Stimulated activated CD4-positive, alpha-beta T cell treated with anti-CD3 and anti-CD28 coated beads, Interleukin-12 subunit alpha, Interleukin-12 subunit beta, amount 100 ng/mL, for 24 hours (primary cell): ENCODE measurements at regions not wholly inside any gene's neighbourhood (a gene's known extent, or its start where the extent isn't known, plus 50 kb on each side); places are given as distances from the start of the nearest gene placed in this dataset.
"Not testable (repeated sequence)": the region's sequence is repeated elsewhere in the genome, so short reads cannot be mapped to it uniquely, and the experiment has no call there.

Experiments used
- DNase-seq, 2 experiments: peaks; one replicate each; pipeline ENCODE4 v3.0.0-alpha.2; 2020; ENCODE audit warnings: low read depth in 2 of 2

DNA sequence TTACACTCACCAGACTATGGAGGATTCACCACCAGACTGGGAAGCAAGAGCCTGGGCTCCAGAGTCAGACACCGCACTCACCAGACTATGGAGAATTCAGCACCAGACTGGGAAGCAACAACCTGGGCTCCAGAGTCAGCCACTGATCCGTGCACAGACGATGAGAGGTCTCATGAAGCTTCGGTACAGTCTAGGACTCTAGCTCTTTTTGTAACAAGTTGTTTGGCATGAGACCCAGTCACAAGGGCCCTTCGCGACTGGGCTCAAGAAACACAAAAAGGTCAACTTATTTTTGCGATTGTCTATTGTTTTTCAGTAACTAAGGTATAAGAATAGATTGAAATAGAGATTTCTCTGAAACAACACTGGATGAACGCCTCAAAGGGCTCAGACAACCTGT is 192.7 kb upstream of the ADAMTSL1 start:
- no peak for DNase-seq

DNA sequence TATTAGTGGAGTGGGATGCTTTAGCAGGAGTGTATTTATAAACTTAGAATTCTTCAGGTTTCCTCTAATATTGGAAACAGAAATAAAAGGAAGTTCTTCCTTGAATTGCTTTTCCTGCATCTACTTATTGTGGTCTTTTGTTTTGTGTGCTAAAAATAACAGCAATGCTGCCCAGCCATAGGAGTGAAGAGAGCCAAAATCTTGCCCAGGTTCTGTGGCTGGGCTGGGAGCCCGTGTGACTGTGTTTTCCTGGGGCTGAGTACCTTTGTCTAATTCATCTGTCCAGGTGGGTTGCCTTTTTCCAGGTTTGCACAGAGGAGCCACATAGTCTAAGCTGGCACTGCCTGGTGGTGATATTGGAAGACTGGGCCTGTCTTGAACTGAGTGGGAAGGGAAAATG is 179.7 kb upstream of the ADAMTSL1 start:
- no peak for DNase-seq

DNA sequence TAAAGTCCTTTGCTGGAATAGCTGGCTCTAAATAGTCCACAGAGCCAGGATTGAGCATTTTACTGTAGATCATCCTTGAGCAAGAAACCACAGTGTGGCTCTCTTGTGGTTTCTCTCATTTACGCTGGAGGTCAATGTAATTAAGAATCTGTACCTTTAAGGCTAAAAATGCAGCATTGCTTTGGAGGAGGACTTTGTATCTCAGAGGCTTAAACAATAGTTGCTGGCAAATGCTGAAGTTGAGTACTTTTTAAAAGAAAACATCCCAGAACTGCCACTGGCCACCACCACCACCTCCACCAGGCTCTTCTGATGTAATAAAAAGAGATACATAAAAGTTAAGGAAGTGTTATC is 177.3 kb upstream of the ADAMTSL1 start:
- DNase-seq = no peak

DNA sequence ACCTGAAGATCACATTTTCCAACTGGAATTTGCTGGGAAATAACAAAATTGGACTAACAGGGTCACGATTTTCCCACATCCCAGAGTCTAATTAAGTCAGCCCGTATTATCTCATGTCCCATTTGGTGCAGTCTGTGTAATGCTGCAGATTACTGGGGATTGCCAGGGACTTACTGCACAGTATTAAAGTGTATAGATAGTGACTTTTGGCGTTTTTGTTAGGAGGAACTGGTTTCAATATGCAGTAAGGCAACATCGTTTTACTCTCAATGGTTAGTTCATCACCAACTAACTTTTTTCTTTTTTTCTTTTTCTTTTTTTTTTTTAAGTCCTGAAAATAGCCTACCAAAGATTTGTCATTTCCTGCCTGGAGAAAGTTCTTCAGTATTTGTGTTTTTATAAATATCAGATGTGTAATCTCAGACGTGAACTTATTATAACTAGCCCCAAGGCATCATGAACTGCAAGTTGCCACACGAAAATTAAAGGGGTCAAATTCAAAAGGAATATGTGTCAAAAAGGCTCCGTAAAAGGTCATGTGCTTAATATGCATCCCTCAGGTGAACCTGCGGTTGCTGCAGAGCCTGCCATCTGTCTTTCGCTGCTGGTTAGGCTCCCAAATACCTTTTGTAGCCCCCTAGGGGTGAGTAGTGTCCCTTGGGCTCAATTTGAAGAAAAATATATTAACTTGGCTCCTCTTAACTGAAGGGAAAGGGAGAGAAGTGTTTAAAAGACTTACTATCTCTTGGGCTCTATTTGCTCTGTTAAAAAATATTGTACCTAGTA is 176.7 kb upstream of the ADAMTSL1 start:
- no peak for DNase-seq

DNA sequence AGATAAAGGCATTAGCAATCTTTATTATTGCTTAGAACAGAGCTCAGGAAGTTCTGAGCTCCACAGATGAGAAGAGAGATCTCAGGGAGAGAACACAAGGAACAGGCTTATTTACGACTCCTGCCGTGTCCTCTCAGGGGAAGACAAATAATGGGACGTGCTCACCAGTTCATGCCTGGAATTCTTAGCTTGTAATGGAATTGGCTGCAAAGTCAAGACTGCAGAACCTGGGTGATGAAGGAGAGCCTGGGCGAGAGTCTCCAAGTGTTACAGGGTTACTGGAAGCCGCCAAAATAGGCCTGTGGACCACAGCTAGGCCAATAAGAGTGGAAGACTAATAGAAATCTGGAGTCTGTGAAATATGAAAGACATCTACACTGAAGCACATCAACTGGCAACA is 174.5 kb upstream of the ADAMTSL1 start:
- DNase-seq = no peak

DNA sequence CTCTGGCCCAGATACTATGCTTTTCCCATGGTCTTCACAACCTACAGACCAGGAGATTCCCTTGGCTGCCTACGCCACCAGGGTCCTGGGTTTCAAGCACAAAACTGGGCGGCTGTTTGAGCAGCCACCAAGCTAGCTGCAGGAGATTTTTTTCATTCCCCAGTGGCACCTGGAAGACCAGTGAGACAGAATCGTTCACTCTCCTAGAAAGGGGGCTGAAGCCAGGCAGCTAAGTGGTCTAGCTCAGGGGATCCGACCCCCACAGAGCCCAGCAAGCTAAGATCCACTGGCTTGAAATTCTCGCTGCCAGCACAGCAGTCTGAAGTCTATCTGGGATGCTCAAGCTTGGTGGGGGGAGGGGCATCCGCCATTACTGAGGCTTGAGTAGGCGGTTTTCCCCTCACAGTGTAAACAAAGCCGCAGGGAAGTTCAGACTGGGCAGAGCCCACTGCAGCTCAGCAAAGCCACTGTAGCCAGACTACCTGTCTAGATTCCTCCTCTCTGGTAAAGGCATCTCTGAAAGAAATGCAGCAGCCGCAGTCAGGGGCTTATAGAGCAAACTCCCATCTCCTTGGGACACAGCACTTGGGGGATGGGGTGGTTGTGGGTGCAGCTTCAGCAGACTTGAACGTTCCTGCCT is 168.7 kb upstream of the ADAMTSL1 start:
- DNase-seq = not testable (repeated sequence)

DNA sequence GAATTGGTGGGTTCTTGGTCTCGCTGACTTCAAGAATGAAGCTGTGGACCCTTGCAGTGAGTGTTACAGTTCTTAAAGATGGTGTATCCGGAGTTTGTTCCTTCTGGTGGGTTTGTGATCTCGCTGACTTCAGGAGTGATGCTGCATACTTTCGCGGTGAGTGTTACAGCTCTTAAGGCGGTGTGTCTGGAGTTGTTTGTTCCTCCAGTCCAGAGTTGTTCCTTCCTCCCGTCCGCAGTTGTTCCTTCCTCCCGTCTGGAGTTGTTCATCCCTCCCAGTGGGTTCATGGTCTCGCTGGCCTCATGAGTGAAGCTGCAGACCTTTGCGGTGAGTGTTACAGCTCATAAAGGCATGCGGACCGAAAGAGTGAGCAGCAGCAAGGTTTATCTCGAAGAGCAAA is 159.6 kb upstream of the ADAMTSL1 start:
- no peak for DNase-seq

DNA sequence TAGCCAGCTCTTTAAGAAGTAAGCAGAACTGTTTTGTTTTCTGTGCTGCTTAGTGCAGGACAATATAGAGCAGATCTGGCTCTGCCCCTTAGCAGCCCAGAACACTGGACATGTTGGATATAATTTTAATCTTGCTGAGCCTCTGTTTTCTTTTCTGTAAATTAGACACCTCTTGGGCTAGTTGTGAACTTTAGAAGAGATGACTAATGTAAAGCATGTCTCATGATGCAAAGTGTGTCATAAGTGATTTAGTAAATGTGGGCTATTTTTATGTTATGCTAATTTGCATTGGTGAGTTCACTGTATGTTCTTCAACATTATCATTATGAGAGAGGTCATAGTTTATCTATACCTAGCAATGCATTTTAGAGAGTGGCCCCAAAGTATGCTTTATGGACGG is 156.1 kb upstream of the ADAMTSL1 start:
- DNase-seq = no peak

DNA sequence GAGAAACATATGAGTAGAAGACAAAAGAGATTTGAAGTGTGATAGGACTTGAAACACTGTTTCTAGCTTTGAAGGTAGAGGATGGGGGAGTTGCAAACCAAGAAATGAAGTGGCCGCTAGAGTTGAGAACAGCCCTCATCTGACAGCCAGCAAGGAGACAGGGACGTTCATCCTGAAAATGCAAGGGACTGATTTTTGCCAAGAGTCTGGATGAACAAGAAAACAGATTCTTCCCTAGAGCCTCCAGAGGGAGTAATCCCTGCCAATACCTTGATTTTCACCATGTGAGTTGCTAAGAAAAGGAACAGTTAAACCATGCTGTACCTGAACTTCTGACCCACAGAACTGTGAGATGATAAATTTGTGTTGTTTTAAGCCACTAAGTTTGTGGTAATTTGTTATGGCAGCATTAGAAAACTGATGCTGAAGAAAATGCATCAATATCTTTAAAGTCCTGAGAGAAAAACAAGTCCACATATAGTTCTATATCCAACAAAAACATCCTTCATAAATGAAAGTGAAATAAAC is 154.0 kb upstream of the ADAMTSL1 start:
- no peak for DNase-seq

DNA sequence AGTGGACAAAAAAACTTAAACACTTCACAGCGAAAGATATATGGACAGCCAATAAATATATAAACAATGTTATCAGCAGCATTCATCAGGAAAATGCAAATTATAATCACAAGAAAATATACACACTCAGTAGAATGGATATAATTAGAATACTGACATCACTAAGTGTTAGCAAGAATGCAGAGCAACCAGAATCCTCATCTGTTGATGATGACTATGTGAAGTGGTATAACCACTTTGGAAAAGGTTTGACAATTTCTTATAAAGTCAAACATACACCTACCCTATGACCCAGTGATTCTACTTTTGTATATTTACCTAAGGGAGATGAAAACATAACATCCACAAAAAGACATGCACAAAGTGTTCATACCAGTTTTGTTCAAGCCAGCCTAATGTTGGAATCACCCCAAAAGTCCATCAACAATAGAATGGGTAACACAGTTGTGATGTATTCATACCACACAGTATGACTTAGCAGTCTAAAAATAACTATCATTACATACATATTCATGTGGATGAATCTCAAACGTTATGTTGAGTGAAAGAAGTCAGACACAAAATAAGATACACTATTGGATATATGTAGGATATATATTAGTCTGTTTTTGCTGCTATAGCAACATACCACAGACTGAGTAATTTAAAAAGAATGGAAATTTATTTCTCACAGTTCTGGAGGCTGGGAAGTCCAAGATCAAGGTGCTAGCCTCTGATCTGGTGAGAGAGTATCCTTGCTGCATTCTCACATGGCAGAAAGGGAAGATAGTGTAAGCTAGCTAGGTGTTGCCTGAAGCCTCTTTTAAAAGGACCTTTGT is 148.8 kb upstream of the ADAMTSL1 start:
- DNase-seq = no peak

DNA sequence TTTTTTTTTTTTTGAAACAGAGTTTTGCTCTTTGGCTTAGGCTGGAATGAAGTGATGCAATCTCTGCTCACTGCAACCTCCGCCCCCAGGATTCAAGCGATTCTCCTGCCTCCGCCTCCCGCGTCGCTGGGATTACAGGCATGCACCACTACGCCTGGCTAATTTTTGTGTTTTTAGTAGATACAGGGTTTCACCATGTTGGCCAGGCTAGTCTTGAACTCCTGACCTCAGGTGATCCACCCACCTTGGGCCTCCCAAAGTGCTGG is 148.3 kb upstream of the ADAMTSL1 start:
- not testable (repeated sequence) for DNase-seq

DNA sequence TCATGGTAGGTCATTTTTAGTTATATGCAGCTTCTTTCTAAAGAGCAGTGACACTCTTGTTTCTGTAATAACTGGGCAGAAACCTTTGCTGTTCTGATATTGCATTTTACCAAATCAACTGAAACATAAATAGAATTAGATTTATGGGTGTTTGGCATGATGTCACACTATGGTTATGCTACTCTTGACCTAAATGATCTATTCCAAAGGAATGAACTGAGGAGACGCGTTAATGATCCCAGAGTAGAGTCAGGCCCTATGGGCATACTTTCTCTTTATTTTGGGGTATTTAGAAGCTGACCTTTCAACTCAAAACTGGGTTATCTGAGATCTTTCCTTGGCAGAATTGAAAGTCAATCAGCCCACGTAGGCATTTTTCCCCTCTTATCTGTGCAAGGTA is 146.8 kb upstream of the ADAMTSL1 start:
- no peak for DNase-seq

DNA sequence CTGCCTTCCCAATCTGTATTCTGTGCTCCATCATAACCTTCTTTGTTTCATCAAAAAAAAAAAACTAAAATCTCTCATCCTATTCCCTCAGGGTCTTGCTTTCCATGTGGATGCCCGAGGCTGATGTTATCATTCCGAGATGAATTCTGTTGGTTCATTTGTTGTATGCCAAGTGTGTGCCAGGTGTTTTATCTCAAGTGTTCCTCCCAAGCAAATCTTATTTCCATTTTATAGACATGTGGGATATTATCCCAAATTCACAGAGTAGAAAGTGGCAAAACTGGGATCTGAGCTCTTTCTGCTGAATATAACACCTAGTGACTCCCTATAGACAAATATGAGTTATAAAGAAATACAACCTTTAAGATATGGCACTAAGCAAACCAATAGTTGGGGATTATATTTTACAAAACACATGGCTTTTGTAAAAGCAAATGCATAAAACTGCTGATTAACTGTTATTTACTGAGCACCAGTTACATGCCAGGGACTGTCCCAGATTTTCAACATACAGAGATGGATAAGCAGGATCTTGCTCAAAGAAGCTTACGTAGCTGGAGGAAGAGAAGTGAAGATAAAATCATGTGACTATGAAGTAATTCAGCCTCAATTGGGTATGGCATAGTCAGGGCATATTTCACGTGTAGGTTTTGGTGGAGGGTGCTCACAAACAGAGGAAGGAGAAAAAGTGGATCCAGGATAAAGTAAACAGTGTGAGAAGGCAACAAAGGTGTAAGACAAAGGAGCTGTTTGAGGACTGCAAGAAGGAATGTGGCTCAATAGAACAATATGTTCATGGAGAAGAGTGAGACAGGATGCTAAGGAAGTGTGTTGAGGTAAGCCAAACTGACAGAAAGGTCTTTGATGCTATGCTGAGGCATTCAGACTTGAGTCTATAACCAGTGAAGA is 143.3 kb upstream of the ADAMTSL1 start:
- DNase-seq = no peak

DNA sequence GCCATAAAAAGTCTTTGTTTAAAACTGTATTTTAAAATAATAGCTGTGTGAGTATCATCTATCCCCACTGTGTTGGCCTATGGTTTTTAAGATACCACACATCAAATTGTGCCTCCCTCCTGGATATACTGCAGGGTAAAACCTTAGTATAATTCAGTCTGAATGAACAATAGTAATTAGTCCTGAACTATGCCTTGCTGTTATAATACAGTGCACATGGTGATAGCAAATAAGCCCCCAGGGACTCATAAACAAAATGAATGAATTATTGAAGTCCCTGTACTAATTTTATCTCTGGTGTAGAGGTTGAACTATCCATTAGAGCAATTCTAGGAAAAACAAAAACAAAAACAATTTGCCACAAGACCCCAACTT is 142.7 kb upstream of the ADAMTSL1 start:
- no peak for DNase-seq

DNA sequence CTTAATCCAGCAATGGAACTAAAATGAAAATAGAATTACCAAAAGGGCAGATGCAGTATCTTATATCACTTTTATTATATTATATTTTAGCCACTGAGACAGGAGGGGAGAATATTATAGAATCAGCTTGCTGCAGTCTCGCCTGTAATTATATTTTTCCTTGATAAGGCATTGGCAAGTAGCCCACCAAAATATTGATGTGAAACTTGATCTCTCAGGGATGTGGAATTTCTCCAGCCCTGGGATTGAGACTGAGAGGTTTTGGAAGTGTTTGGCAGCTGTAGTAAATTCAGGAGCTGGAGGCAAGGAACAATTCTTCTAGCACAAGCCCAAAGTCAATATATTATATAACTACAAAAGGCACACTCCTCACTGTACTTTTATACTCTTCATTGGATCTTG is 142.1 kb upstream of the ADAMTSL1 start:
- DNase-seq = no peak

DNA sequence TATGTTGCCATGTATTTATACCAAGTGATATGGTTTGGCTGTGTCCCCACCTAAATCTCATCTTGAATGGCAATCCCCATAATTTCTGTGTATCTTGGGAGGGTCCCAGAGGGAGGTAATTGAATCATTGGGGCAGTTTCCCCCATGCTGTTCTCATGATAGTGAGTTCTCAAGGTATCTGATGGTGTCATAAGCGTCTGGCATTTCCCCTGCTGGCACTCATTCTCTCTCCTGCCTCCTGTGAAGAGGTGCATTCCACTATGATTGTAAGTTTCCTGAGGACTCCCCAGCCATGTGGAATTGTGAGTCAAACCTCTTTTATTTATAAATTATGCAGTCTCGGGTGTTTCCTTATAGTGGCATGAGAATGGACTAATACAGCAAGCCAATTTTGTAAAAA is 140.8 kb upstream of the ADAMTSL1 start:
- DNase-seq = no peak

DNA sequence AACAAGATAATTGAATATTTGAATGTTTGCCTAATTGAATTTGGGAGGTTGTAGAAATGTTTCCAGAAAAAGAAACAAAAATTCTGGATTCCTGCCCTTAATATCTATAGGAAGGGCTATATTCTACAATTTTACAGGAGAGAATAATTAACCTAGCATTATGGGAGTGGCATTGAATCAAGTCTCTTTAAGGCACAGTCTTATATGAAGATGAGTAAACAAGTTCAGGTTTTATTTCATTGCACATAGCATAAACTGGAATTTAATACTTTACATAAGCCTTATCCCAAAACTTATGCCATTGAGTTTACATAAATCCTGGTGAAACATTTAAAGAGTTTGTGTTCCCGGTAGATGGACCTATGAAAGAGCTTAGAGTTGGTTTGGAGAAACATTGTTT is 138.1 kb upstream of the ADAMTSL1 start:
- no peak for DNase-seq

DNA sequence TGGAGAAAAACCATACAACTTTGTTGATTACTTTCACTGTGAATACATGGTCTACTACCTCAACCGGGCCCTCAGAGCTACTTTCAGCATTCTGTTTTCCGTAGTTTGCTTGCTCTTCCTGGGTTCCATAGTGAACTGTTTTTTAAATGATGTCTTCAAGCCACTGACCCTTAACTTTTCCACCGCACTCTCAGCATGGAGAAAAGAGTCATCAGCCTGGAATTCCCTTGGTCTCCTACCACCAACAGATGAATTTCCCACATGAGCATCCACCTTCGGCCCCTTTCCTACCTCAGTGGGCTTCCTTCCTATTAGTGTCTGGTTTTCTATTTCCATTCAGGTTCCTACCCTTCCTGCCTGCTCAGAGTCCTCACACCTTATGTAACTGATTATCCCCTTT is 135.9 kb upstream of the ADAMTSL1 start:
- DNase-seq = no peak

DNA sequence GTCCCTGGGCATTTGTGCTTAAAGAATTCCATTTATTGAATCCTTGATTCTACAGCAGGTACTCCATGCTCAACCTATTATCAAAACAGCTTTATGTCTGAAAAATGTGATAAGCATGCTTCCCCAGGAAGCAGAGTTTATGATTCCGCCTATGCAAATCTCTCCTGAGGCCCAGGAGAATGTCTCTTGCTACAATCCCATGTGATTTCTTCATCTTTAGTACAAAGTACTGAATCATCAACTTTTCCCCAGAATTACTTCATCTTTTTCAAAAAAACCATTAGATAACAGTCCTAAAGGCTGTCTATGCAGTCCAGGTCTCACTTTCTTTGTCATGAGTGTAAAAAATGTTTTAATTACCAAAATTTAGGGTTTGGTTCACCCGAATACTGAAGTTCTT is 130.2 kb upstream of the ADAMTSL1 start:
- DNase-seq = no peak

DNA sequence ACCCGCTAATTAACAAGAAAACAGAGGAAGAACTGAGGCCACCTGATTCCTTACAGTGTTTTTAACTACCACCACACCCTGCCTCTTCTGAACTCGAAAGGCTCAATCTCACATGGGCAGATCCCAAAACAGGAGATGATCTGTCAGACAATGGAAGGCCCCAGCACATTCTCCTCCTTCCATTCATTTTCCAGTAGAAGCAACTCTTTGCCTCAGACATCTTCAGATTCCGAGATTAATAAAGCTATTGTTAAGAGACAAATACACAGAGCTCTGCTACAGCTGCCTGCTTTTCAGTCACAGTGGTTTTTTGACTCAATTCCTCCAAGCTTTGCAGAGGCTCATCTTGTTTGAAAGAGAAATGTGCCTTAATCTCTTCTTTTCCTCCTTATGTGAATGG is 127.2 kb upstream of the ADAMTSL1 start:
- no peak for DNase-seq

DNA sequence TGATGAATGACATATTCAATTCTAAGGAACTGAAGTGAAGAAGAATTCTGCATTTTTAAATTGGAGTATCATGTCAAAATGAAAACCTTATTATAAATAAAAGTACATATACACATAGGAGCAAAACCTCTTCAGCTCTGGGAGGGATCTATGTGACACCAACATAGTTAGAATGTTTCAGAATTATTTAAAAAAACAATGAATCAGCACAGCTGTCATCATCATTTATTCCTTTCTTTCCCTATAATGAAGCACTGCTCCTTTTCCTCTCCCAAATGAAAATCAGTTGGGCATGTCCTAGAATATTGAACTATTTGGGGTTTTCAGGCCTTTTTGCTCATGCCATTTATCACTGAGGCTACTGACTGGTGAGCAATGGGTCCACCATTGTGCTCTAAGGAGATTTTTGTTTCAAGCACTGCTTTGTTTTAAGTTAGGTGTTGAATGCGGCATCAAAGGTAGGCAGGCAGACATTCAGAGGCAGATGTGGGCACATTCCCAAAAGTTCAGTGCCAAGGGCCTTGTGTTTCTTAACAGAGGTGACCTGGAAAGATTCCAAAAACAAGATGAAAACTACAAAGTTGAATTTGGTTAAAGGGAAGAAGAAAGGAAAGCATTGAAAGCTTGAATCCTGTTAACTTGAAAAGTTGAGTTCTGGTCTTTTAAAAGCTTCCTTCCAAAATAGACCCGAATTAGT is 126.4 kb upstream of the ADAMTSL1 start:
- DNase-seq = no peak
